Ishikawa (cell line): ENCODE measurements at regions not wholly inside any gene's neighbourhood (a gene's known extent, or its start where the extent isn't known, plus 50 kb on each side); places are given as distances from the start of the nearest gene placed in this dataset.

ENCODE experiments used
- CEBPB ChIP-seq: IDR thresholded peaks from 2 replicates; pipeline ENCODE4 v1.6.1; 2012
- CREB1 ChIP-seq: IDR thresholded peaks from 2 replicates; pipeline ENCODE4 v1.6.1; 2012; ENCODE audit warnings: low read depth
- EGR1 ChIP-seq: IDR thresholded peaks from 2 replicates; pipeline ENCODE4 v1.6.1; 2012
- EP300 ChIP-seq: IDR thresholded peaks from 2 replicates; pipeline ENCODE4 v1.6.1; 2012; ENCODE audit warnings: borderline replicate concordance
- FOXM1 ChIP-seq: IDR thresholded peaks from 2 replicates; pipeline ENCODE4 v1.6.1; 2012; ENCODE audit warnings: low read depth, borderline replicate concordance
- MAX ChIP-seq: IDR thresholded peaks from 2 replicates; pipeline ENCODE4 v1.6.1; 2012
- NFIC ChIP-seq: IDR thresholded peaks from 2 replicates; pipeline ENCODE4 v1.6.1; 2012
- RAD21 ChIP-seq: IDR thresholded peaks from 2 replicates; pipeline ENCODE4 v1.6.1; 2012; ENCODE audit warnings: low read depth
- REST ChIP-seq: IDR thresholded peaks from 2 replicates; pipeline ENCODE4 v1.6.1; 2012; ENCODE audit warnings: low read depth, mild to moderate bottlenecking
- TAF1 ChIP-seq: IDR thresholded peaks from 2 replicates; pipeline ENCODE4 v1.6.1; 2012; ENCODE audit warnings: low read depth, mild to moderate bottlenecking
- TCF12 ChIP-seq: IDR thresholded peaks from 2 replicates; pipeline ENCODE4 v1.6.1; 2012; ENCODE audit warnings: low read depth
- TEAD4 ChIP-seq: IDR thresholded peaks from 2 replicates; pipeline ENCODE4 v1.6.1; 2012
- USF1 ChIP-seq: IDR thresholded peaks from 2 replicates; pipeline ENCODE4 v1.6.1; 2012
- YY1 ChIP-seq: IDR thresholded peaks from 2 replicates; pipeline ENCODE4 v1.6.1; 2012; ENCODE audit warnings: low read depth
- ZBTB7A ChIP-seq: IDR thresholded peaks from 2 replicates; pipeline ENCODE4 v1.6.1; 2012; ENCODE audit warnings: low read depth

- TF ChIP-seq ZBTB7A, result no peak
- no peak for TF ChIP-seq FOXM1
- no peak for TF ChIP-seq RAD21
- TF ChIP-seq CEBPB, result no peak
- TF ChIP-seq EGR1, result no peak
- no peak for TF ChIP-seq USF1
- no peak for TF ChIP-seq MAX
- no peak for TF ChIP-seq TAF1
- TF ChIP-seq TEAD4, result no peak
- no peak for TF ChIP-seq NFIC
- no peak for TF ChIP-seq YY1
- TF ChIP-seq EP300, result no peak
- TF ChIP-seq CREB1, result no peak
- no peak for TF ChIP-seq REST
- TF ChIP-seq TCF12, result no peak
Measured at GRCh38 chr14:87879389-87879788, 113.6 kb downstream of the GALC start.

- TF ChIP-seq EGR1 (no peak), CEBPB (no peak), CREB1 (no peak), USF1 (no peak), TCF12 (no peak), TAF1 (no peak), EP300 (no peak)
Measured at GRCh38 chr14:87878959-87879358, 114.0 kb downstream of the GALC start.

- TF ChIP-seq MAX (no peak), CEBPB (no peak), CREB1 (no peak), REST (no peak), USF1 (no peak), EGR1 (no peak), RAD21 (no peak), ZBTB7A (no peak), FOXM1 (no peak), YY1 (no peak), EP300 (no peak), NFIC (no peak), TEAD4 (no peak), TCF12 (no peak), TAF1 (no peak)
Measured at GRCh38 chr14:87877877-87878276, 115.1 kb downstream of the GALC start.

- TF ChIP-seq EP300, result no peak
- TF ChIP-seq CREB1, result no peak
- no peak for TF ChIP-seq YY1
- TF ChIP-seq ZBTB7A, result no peak
- no peak for TF ChIP-seq FOXM1
- TF ChIP-seq USF1, result no peak
- TF ChIP-seq MAX, result no peak
- TF ChIP-seq NFIC, result no peak
- TF ChIP-seq REST, result no peak
- TF ChIP-seq TAF1, result no peak
- no peak for TF ChIP-seq RAD21
- TF ChIP-seq TEAD4, result no peak
Measured at GRCh38 chr14:87874676-87875075, 118.3 kb downstream of the GALC start.
